H9 (cell line): ENCODE measurements at regions not wholly inside any gene's neighbourhood (a gene's known extent, or its start where the extent isn't known, plus 50 kb on each side); places are given as distances from the start of the nearest gene placed in this dataset.

Experiments
- DNase-seq: peaks from one replicate; pipeline ENCODE4 v3.0.0-alpha.2; 2017
- H2AFZ ChIP-seq: one replicate; pipeline ENCODE4 v1.6.1; 2013; ENCODE audit warnings: mild to moderate bottlenecking, low read length, control low read depth, moderate library complexity
- H2AK5ac ChIP-seq: 2 replicates; pipeline ENCODE4 v1.6.1; 2013; ENCODE audit warnings: low read length, control low read depth, mixed read lengths; ENCODE audit not compliant: insufficient read length
- H2BK120ac ChIP-seq: one replicate; pipeline ENCODE4 v1.6.1; 2013; ENCODE audit warnings: low read depth, mild to moderate bottlenecking, low read length, control low read depth, inconsistent platforms; ENCODE audit not compliant: poor library complexity, severe bottlenecking
- H2BK12ac ChIP-seq: 2 replicates; pipeline ENCODE4 v1.6.1; 2013; ENCODE audit warnings: low read length, control low read depth, mixed read lengths, low read depth; ENCODE audit not compliant: insufficient read length
- H2BK15ac ChIP-seq: 2 replicates; pipeline ENCODE4 v1.6.1; 2013; ENCODE audit warnings: low read depth, low read length, control low read depth
- H2BK20ac ChIP-seq: one replicate; pipeline ENCODE4 v1.6.1; 2013; ENCODE audit warnings: low read depth, mild to moderate bottlenecking, low read length, control low read depth, inconsistent platforms; ENCODE audit not compliant: poor library complexity, severe bottlenecking
- H2BK5ac ChIP-seq: 2 replicates; pipeline ENCODE4 v1.6.1; 2013; ENCODE audit warnings: low read length, control low read depth, mixed read lengths; ENCODE audit not compliant: insufficient read length
- H3K14ac ChIP-seq: 2 replicates; pipeline ENCODE4 v1.6.1; 2013; ENCODE audit warnings: low read length, control low read depth; ENCODE audit not compliant: insufficient read depth
- H3K18ac ChIP-seq: 2 replicates; pipeline ENCODE4 v1.6.1; 2013; ENCODE audit warnings: low read depth, mild to moderate bottlenecking, mixed read lengths, low read length, control low read depth; ENCODE audit not compliant: insufficient read length
- H3K23ac ChIP-seq: 2 replicates; pipeline ENCODE4 v1.6.1; 2013; ENCODE audit warnings: low read length, control low read depth, mixed read lengths, low read depth; ENCODE audit not compliant: insufficient read length
- H3K23me2 ChIP-seq: 2 replicates; pipeline ENCODE4 v1.6.1; 2013; ENCODE audit warnings: low read depth, mild to moderate bottlenecking, mixed read lengths, low read length, control low read depth; ENCODE audit not compliant: insufficient read length, poor library complexity, severe bottlenecking
- H3K27ac ChIP-seq: 2 replicates; pipeline ENCODE4 v1.5.1; 2013; ENCODE audit warnings: low read length, control low read depth, mixed read lengths, low read depth; ENCODE audit not compliant: insufficient read length
- H3K27me3 ChIP-seq: 2 replicates; pipeline ENCODE4 v1.6.1; 2013; ENCODE audit warnings: low read length, control low read depth, inconsistent platforms; ENCODE audit not compliant: insufficient read depth
- H3K4ac ChIP-seq: 2 replicates; pipeline ENCODE4 v1.6.1; 2013; ENCODE audit warnings: low read depth, mild to moderate bottlenecking, control low read depth, inconsistent platforms, low read length, moderate library complexity
- H3K4me1 ChIP-seq: 2 replicates; pipeline ENCODE4 v1.6.1; 2013; ENCODE audit warnings: low read length, control low read depth, inconsistent platforms; ENCODE audit not compliant: insufficient read depth
- H3K4me2 ChIP-seq: 2 replicates; pipeline ENCODE4 v1.6.1; 2013; ENCODE audit warnings: low read length, control low read depth, mixed read lengths; ENCODE audit not compliant: insufficient read length, insufficient read depth
- H3K56ac ChIP-seq: 2 replicates; pipeline ENCODE4 v1.6.1; 2013; ENCODE audit warnings: low read depth, mild to moderate bottlenecking, mixed read lengths, low read length, control low read depth; ENCODE audit not compliant: insufficient read length
- H3K79me1 ChIP-seq: 2 replicates; pipeline ENCODE4 v1.6.1; 2013; ENCODE audit warnings: low read depth, mild to moderate bottlenecking, moderate library complexity, low read length, control low read depth, inconsistent platforms; ENCODE audit not compliant: insufficient read depth, poor library complexity, severe bottlenecking
- H3K79me2 ChIP-seq: 2 replicates; pipeline ENCODE4 v1.6.1; 2013; ENCODE audit warnings: low read length, control low read depth, inconsistent platforms; ENCODE audit not compliant: insufficient read depth
- H3K9ac ChIP-seq: 2 replicates; pipeline ENCODE4 v1.6.1; 2013; ENCODE audit warnings: low read length, control low read depth, mixed read lengths; ENCODE audit not compliant: insufficient read length; ENCODE audit errors: extremely low read depth
- H3K9me3 ChIP-seq: one replicate; pipeline ENCODE4 v1.6.1; 2013; ENCODE audit warnings: low read depth, low read length, inconsistent platforms; ENCODE audit not compliant: control insufficient read depth
- H3T11ph ChIP-seq: one replicate; pipeline ENCODE4 v1.6.1; 2013; ENCODE audit warnings: mild to moderate bottlenecking, low read length, control low read depth, inconsistent platforms
- H4K20me1 ChIP-seq: one replicate; pipeline ENCODE4 v1.6.1; 2013; ENCODE audit not compliant: control insufficient read depth, insufficient read length, insufficient read depth
- H4K5ac ChIP-seq: 2 replicates; pipeline ENCODE4 v1.6.1; 2013; ENCODE audit warnings: low read depth, mild to moderate bottlenecking, mixed read lengths, low read length, control low read depth; ENCODE audit not compliant: insufficient read length
- H4K8ac ChIP-seq: replicated peaks from 2 replicates; pipeline ENCODE4 v1.6.1; 2013; ENCODE audit warnings: low read length, control low read depth, mixed read lengths, low read depth; ENCODE audit not compliant: insufficient read length
- H4K91ac ChIP-seq: 2 replicates; pipeline ENCODE4 v1.6.1; 2013; ENCODE audit warnings: low read depth, mild to moderate bottlenecking, moderate library complexity, mixed read lengths, low read length, control low read depth; ENCODE audit not compliant: insufficient read length
- H3K27ac Mint-ChIP-seq, 3 experiments: 2 replicates in 2 of 3; 3 replicates in 1 of 3; pipeline ENCODE4 v1.8.0; 2020 to 2021; ENCODE audit warnings: mixed read lengths in 3 of 3, mild to moderate bottlenecking in 1 of 3, moderate library complexity in 1 of 3
- H3K27me3 Mint-ChIP-seq: 2 replicates; pipeline ENCODE4 v1.8.0; 2021; ENCODE audit warnings: low read depth, mild to moderate bottlenecking, moderate library complexity, mixed read lengths
- H3K36me3 Mint-ChIP-seq, 3 experiments: 2 replicates in 2 of 3; 3 replicates in 1 of 3; pipeline ENCODE4 v1.8.0; 2020 to 2021; ENCODE audit warnings: low read depth in 3 of 3, mixed read lengths in 3 of 3; ENCODE audit not compliant: insufficient read depth in 1 of 3
- H3K4me1 Mint-ChIP-seq, 2 experiments: 2 replicates each; pipeline ENCODE4 v1.8.0; 2020; ENCODE audit warnings: mixed read lengths in 2 of 2
- H3K4me3 Mint-ChIP-seq, 2 experiments: 2 replicates in 1 of 2; 3 replicates in 1 of 2; pipeline ENCODE4 v1.8.0; 2020 to 2021; ENCODE audit warnings: mild to moderate bottlenecking in 2 of 2, mixed read lengths in 2 of 2, moderate library complexity in 1 of 2
- H3K9me3 Mint-ChIP-seq, 2 experiments: 2 replicates in 1 of 2; 3 replicates in 1 of 2; pipeline ENCODE4 v1.8.0; 2020; ENCODE audit warnings: mild to moderate bottlenecking in 2 of 2, mixed read lengths in 2 of 2, moderate library complexity in 1 of 2
- CTCF ChIP-seq: fragments of 200-600 bp; sonication (generic); conservative IDR thresholded peaks from 3 replicates; pipeline ENCODE4 v1.8.0; 2021; ENCODE audit warnings: antibody characterized with exemption, mild to moderate bottlenecking
- WGBS: extraction: QIAGEN DNeasy Blood & Tissue Kit; methylation state at CpG from one replicate; pipeline ENCODE4 v1.1.7; 2013; ENCODE audit warnings: missing lambda C conversion rate, low lambda C conversion rate, mixed read lengths; ENCODE audit not compliant: insufficient read length; ENCODE audit errors: extremely low coverage; 5-methylcytosine and 5-hydroxymethylcytosine counted together

GRCh38 chr2:58539973-58540372 is 298.8 kb upstream of the FANCL start:
- no peak overlapping the region for H2AK5ac ChIP-seq
- H3K79me2 ChIP-seq = no peaks in the 10 kb centered on the region
- TF ChIP-seq CTCF = no peak
- no peak overlapping the region for H3T11ph ChIP-seq
- H4K8ac ChIP-seq = no peak overlapping the region
- no peak overlapping the region for H4K91ac ChIP-seq
- no peak overlapping the region for H4K5ac ChIP-seq
- no peak overlapping the region for H2BK120ac ChIP-seq
- H3K23me2 ChIP-seq = no peaks in the 10 kb centered on the region
- H4K20me1 ChIP-seq = no peaks in the 10 kb centered on the region
- Mint-ChIP-seq H3K4me3 (peak overlapping the region; percentile 37 to 46), H3K4me1 (peaks cover 85% of the 10 kb centered on the region in 2 experiments), H3K9me3 (no peaks in the 10 kb centered on the region), H3K27ac (peak overlapping the region; percentile 96 to 100 (median 99)), H3K36me3 (no peaks in the 10 kb centered on the region), H3K27me3 (no peaks in the 10 kb centered on the region)
- H2BK15ac ChIP-seq = no peak overlapping the region
- no peak overlapping the region for H3K18ac ChIP-seq
- no peak overlapping the region for H3K14ac ChIP-seq
- no peak overlapping the region for H2AFZ ChIP-seq
- H2BK20ac ChIP-seq = no peak overlapping the region
- H3K4ac ChIP-seq = no peak overlapping the region
- H3K4me1 ChIP-seq = peaks cover 16% of the 10 kb centered on the region; the same call in 1 of the 2 replicates
- H3K9ac ChIP-seq = no peak overlapping the region
- peak overlapping the region; percentile 98 for H3K27ac ChIP-seq
- H3K9me3 ChIP-seq = no peaks in the 10 kb centered on the region
- no peak overlapping the region for H3K56ac ChIP-seq
- H2BK12ac ChIP-seq = no peak overlapping the region
- no CpG with 5 or more reads among the region's 4 CpGs for WGBS
- no peak for DNase-seq
- peak overlapping the region; percentile 43 for H3K4me2 ChIP-seq
- H3K23ac ChIP-seq = no peak overlapping the region
- peak overlapping the region; percentile 71 for H2BK5ac ChIP-seq
- H3K79me1 ChIP-seq = no peaks in the 10 kb centered on the region
- no peaks in the 10 kb centered on the region for H3K27me3 ChIP-seq
